ENCODE measurements at regions not wholly inside any gene's neighbourhood (a gene's known extent, or its start where the extent isn't known, plus 50 kb on each side); places are given as distances from the start of the nearest gene placed in this dataset.

- Histone ChIP-seq H2AFZ (replicated peaks; ENCODE audit: low read length, poor library complexity) (no peak overlapping the region), H3K23ac (ENCODE audit: low read depth, low read length) (no peak overlapping the region), H4K5ac (ENCODE audit: low read depth, low read length) (no peak overlapping the region), H3K9me1 (ENCODE audit: insufficient read depth, low read length) (no peaks in the 10 kb centered on the region), H2AK5ac (ENCODE audit: low read depth, low read length) (no peak overlapping the region), H4K8ac (ENCODE audit: low read depth in 2 of 2, low read length in 2 of 2) (no peak overlapping the region), H2BK20ac (ENCODE audit: low read depth, low read length) (no peak overlapping the region), H3K56ac (ENCODE audit: extremely low read depth, insufficient read depth, low read length) (no peak overlapping the region), H3K4me3 (ENCODE audit: insufficient read depth, low read depth, low read length) (no peak overlapping the region), H2BK15ac (ENCODE audit: low read depth, low read length) (no peak overlapping the region), H2BK5ac (ENCODE audit: low read depth, low read length, poor library complexity, severe bottlenecking) (no peak overlapping the region), H3K27ac (ENCODE audit: insufficient read depth, low read length) (no peak overlapping the region), H4K20me1 (ENCODE audit: insufficient read depth, low read length) (no peaks in the 10 kb centered on the region), H2BK120ac (ENCODE audit: low read depth, low read length) (no peak overlapping the region), H3K4me2 (ENCODE audit: low read depth, low read length) (no peak overlapping the region), H4K91ac (ENCODE audit: insufficient read depth, low read depth, low read length) (no peak overlapping the region), H3K27me3 (ENCODE audit: control insufficient read depth, insufficient read depth, low read length) (no peaks in the 10 kb centered on the region), H3K79me1 (ENCODE audit: low read depth in 1 of 2, low read length in 2 of 2) (no peaks in the 10 kb centered on the region), H3K4me1 (ENCODE audit: control insufficient read depth, insufficient read depth, low read length) (no peaks in the 10 kb centered on the region), H3K9ac (ENCODE audit: low read depth, low read length) (no peak overlapping the region), H3K18ac (ENCODE audit: low read depth, low read length) (no peak overlapping the region), H2AK9ac (replicated peaks; ENCODE audit: low read depth, low read length, poor library complexity) (no peak overlapping the region), H3K4ac (ENCODE audit: low read depth, low read length) (no peak overlapping the region), H3K9me3 (ENCODE audit: control insufficient read depth, insufficient read depth, low read length) (no peaks in the 10 kb centered on the region), H3K36me3 (ENCODE audit: control insufficient read depth, insufficient read depth, low read length) (no peaks in the 10 kb centered on the region), H3K14ac (replicated peaks; ENCODE audit: low read depth, low read length) (no peak overlapping the region)
- ChIA-PET POLR2A (ENCODE audit: unreplicated experiment) (no interaction called here), CTCF (no interaction called here)
- TF ChIP-seq CTCF (conservative IDR thresholded peaks at IDR 0.05; ENCODE audit: low read depth, low read length) (no peak), SMC3 (IDR thresholded peaks at IDR 0.05; ENCODE audit: low read depth, low read length) (no peak), FOS (IDR thresholded peaks at IDR 0.05; ENCODE audit: low read depth, low read length) (no peak), RFX5 (IDR thresholded peaks at IDR 0.05; ENCODE audit: low read depth, low read length) (no peak), RCOR1 (IDR thresholded peaks at IDR 0.05; ENCODE audit: insufficient replicate concordance, low read length) (no peak), NFE2L2 (IDR thresholded peaks at IDR 0.05; ENCODE audit: low read depth, low read length) (no peak), POLR2A (IDR thresholded peaks at IDR 0.05; ENCODE audit: low read depth, low read length) (no peak), MAZ (IDR thresholded peaks at IDR 0.05; ENCODE audit: borderline replicate concordance, low read depth, low read length) (no peak), CHD1 (IDR thresholded peaks at IDR 0.05; ENCODE audit: low read depth, low read length) (no peak), CEBPB (IDR thresholded peaks at IDR 0.05; ENCODE audit: low read depth, low read length) (no peak)
- TF ChIP-seq, protein P1, sequence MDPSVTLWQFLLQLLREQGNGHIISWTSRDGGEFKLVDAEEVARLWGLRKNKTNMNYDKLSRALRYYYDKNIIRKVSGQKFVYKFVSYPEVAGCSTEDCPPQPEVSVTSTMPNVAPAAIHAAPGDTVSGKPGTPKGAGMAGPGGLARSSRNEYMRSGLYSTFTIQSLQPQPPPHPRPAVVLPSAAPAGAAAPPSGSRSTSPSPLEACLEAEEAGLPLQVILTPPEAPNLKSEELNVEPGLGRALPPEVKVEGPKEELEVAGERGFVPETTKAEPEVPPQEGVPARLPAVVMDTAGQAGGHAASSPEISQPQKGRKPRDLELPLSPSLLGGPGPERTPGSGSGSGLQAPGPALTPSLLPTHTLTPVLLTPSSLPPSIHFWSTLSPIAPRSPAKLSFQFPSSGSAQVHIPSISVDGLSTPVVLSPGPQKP (IDR thresholded peaks at IDR 0.05; ENCODE audit: borderline replicate concordance, low read depth, low read length): no peak
- BruUV-seq (replicated peaks): no TSS peak
- dilution Hi-C loops (cut with HindIII; ENCODE audit: low sequenced_read_pairs, unreplicated experiment): no loop called here
- intact Hi-C loops (cut with micrococcal nuclease): no loop called here
- in situ Hi-C loops (cut with MboI; ENCODE audit: low sequenced_read_pairs): no loop called here
- DNase-seq (no peak), ATAC-seq (ENCODE audit: low read depth) (no peak)
- no CpG with 5 or more reads among the region's 3 CpGs for WGBS, 2 experiments (ENCODE audit: extremely low coverage in 2 of 2, insufficient read length in 1 of 2)
Measured at GRCh38 chr5:104551628-104552027, 989.0 kb upstream of the NUDT12 start.

Measured in IMR-90 (cell line).